ENCODE measurements at regions not wholly inside any gene's neighbourhood (a gene's known extent, or its start where the extent isn't known, plus 50 kb on each side); places are given as distances from the start of the nearest gene placed in this dataset.

- TF ChIP-seq ZNF274 (IDR thresholded peaks at IDR 0.05; ENCODE audit: low read depth, low read length) (no peak), YY1 (IDR thresholded peaks at IDR 0.05; ENCODE audit: insufficient read depth, insufficient read length) (no peak), SUZ12 (IDR thresholded peaks at IDR 0.05; ENCODE audit: extremely low read depth, insufficient read depth, insufficient read length) (no peak)
Measured at GRCh38 chr11:109667719-109668118, 245.7 kb downstream of the C11orf87 start.

Measured in NT2/D1 (cell line).